ENCODE measurements at regions not wholly inside any gene's neighbourhood (a gene's known extent, or its start where the extent isn't known, plus 50 kb on each side); places are given as distances from the start of the nearest gene placed in this dataset.
A peak's percentile ranks its signal among the peaks of the same experiment; 100 is the strongest.

DNA sequence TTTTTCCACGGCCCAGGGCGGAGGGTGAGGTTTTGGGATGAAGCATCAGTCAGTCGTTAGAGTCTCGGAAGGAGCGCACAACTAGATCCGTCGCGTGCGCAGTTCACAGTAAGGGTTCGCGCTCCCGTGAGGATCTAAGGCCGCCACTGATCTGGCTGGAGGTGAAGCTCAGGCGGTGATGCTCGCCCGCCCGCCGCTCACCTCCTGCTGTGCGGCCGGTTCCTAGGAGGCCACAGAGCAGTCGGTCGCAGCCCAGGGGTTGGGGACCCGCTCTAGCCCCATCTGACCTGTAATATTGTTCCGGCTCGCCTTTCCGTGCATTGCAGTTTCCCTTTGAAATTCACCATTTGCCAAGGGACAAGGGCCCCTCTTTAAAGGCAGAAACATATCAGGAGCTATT is 244.7 kb downstream of the TFAP2C start:
- Mint-ChIP-seq H3K4me3 (no peak overlapping the region), H3K27ac (no peak overlapping the region), H3K27me3 (no peaks in the 10 kb centered on the region), H3K4me1 (no peaks in the 10 kb centered on the region), H3K9me3 (no peaks in the 10 kb centered on the region)
- DNase-seq: no peak
- no peak for ATAC-seq

DNA sequence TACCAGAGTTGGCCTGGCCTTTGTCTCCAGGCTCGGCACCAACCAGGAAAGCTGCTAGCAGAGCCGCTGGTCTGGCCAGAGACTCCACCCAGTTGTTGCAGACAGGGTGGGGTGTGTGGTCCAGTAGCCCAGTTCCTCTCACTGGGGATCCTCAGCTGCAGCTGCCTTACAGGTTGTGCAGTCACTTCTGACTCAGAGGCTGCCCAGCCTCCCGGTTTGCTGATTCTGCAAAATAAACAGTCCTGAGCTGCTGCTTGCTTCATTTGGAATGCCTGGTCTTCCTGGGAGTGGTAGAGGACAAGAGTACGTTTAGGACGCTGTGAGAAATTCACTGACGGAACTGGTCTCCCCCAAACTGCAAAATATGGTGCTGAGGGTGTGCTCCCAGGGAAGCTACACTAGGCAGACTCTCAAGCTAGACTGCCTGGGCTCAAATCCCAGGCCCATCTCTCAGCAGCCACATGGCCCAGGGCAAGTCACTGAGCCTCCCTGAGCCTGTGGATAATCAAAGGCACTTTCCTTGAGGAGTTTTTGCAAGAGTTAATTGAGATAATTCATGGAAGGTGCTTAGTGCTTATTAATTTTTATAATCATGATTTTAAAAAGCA is 246.1 kb downstream of the TFAP2C start:
- Mint-ChIP-seq H3K4me3 (no peak overlapping the region), H3K9me3 (no peaks in the 10 kb centered on the region), H3K27ac (no peak overlapping the region), H3K4me1 (no peaks in the 10 kb centered on the region), H3K27me3 (no peaks in the 10 kb centered on the region)
- no peak for DNase-seq
- ATAC-seq: no peak

DNA sequence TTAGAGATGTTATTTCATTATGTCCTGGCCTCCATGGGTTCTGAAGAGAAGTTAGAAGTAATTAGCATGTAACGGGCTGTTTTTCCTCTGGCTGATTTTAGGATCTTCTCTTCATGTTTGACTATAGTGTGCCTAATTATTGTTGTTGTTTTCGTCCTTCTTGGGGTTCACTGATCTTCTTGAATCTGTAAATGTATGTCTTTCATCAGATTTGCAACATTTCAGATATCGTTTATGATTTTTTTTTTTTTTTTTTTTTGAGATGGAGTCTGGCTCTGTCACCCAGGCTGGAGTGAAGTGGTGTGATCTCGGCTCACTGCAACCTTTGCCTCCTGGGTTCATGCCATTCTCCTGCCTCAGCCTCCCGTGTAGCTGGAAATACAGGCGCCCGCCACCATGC is 246.7 kb downstream of the TFAP2C start:
- ATAC-seq (no peak), DNase-seq (no peak)
- no peaks in the 10 kb centered on the region for H3K4me1 Mint-ChIP-seq
- H3K27ac Mint-ChIP-seq: no peak overlapping the region
- H3K4me3 Mint-ChIP-seq: no peak overlapping the region
- no peaks in the 10 kb centered on the region for H3K9me3 Mint-ChIP-seq
- no peaks in the 10 kb centered on the region for H3K27me3 Mint-ChIP-seq

DNA sequence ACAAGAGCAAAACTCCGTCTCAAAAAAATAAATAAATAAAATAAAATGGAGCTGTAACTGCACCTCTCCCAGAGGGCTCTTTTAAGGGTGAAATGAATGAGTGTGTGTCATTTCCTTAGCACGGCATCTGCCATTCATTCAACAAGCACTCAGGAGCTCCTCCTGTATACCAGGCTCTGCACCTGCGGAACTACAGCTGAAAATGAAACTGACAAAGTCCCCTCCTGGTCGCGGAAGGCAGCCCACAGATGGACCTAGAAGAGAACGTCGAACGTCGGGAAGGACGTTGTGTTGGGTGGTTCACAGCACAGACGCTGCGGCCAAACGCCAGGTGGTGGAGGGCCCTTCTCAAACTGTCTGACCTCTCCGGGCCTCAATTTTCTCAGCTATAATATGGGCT is 256.4 kb downstream of the TFAP2C start:
- Mint-ChIP-seq H3K4me1 (no peaks in the 10 kb centered on the region), H3K27me3 (peaks cover 12% of the 10 kb centered on the region), H3K4me3 (no peak overlapping the region), H3K9me3 (peaks cover 0 to 11% of the 10 kb centered on the region in 2 donors), H3K27ac (no peak overlapping the region)
- ATAC-seq (no peak), DNase-seq (no peak)

DNA sequence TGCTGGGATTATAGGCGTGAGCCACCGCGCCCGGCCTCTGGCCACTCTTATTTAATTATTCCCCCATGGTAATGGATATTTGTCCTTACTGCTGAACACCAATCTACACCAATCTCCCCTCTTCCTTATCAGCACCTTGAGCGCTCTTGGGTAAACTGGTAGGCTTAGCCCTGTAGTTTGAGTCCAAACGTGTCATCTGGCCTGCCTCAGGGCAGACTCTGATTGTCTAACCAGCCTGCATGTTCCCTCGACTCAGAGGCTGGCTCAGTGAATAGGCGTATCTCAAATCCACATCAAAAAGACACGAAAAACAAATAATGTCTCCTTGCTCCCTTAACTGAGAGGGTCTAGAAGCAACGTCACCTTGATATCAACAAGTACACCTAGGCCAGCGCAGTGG is 260.9 kb downstream of the TFAP2C start:
- Mint-ChIP-seq H3K9me3 (no peaks in the 10 kb centered on the region), H3K27ac (no peak overlapping the region), H3K27me3 (peaks cover 12% of the 10 kb centered on the region), H3K4me1 (peaks cover 5% of the 10 kb centered on the region), H3K4me3 (no peak overlapping the region)
- no peak for DNase-seq
- no peak for ATAC-seq

DNA sequence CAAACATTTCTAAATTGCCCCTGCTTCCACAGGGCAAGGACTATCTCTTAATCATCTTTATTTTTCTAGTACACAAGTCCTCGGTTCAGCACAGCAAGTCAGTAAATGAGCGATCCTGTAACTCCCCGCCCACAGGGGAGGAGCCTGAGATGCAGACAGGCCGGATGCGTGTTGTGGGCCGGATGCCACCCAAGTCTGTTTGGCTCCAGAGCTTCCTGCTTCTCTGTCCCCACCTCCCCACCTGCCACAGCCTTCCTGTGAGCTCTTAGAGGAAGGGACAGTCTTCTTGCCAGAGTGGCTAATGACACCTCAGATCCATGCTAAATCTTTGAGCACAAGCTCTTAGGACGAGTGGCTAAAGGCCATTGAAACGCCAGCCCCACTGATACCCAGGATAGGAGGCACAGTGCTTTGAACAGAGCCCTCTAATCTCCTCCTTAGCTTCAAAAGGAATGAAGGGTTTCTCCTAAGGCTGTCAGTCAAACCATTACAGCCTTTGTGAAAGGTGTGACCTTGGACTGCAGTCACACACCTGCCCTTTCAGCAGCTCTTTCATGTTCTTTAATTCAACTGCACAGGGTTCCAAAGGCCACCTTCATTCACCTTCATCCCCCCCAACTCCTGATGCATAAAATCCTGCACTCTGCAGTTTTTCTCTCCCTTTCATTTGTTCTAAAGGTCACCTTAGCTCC is 264.3 kb downstream of the TFAP2C start:
- DNase-seq (peak in 1 of 2 donors; percentile 18), ATAC-seq (peak; percentile 74)
- Mint-ChIP-seq H3K4me1 (peaks cover 5% of the 10 kb centered on the region), H3K27me3 (peaks cover 3% of the 10 kb centered on the region), H3K27ac (peak overlapping the region in 1 of 2 donors; percentile 44), H3K9me3 (no peaks in the 10 kb centered on the region), H3K4me3 (no peak overlapping the region)

DNA sequence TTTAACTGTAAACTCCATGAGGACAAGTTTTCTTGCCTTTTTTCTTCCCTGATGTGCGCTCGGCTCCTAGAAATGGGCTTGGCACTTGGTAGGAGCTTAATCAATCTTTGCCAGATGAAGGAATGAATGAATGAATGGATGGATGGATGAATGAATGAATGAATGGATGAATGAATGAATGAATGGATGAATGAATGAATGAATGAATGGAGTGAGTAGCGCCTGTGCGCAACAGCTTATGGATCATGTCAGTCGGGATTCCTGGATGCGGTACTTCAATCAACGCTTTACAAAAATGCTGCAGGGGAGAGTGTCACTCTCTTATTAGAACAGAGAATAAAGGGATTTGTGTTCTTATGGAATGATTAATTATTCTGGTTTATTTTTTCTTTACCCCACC is 267.3 kb downstream of the TFAP2C start:
- peaks cover 5% of the 10 kb centered on the region for H3K4me1 Mint-ChIP-seq
- H3K27ac Mint-ChIP-seq: no peak overlapping the region
- peaks cover 7% of the 10 kb centered on the region for H3K27me3 Mint-ChIP-seq
- no peak overlapping the region for H3K4me3 Mint-ChIP-seq
- peaks cover 0 to 5% of the 10 kb centered on the region in 2 donors for H3K9me3 Mint-ChIP-seq
- DNase-seq: no peak
- ATAC-seq: no peak

DNA sequence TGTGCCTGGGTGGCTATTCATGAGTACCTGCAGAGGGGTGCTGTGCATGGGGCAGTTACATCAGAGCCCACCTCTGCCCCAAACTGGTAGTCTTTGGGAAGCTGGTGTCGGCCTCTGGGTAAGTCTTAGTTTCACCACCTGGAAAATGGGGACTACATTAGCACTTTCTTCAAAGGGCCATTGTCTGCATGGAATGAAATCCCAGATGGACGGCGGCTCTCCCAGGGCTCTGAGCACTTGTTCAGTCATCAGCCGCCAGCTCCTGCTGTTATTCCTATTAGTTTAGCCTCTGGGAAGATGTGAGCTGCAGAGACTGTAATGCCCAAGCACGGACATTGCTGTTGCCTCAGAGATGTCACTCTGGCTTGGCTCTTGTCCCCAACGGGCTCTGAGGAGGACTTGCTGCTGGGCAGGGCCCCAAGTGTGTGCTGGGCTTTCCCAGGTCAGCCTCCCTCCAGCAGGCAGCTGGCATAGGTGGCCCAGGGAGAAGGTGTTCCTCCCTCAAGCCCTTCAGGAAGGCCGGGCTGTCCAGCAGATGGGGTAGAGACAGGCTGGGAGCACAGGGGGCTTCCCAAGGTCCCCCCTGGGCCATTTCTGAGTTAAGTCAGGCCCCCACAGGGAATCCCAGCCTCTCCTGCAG is 268.3 kb downstream of the TFAP2C start:
- no peak for DNase-seq
- Mint-ChIP-seq H3K4me1 (peaks cover 5% of the 10 kb centered on the region), H3K27ac (no peak overlapping the region), H3K27me3 (peaks cover 7% of the 10 kb centered on the region), H3K9me3 (peaks cover 0 to 5% of the 10 kb centered on the region in 2 donors), H3K4me3 (no peak overlapping the region)
- no peak for ATAC-seq

DNA sequence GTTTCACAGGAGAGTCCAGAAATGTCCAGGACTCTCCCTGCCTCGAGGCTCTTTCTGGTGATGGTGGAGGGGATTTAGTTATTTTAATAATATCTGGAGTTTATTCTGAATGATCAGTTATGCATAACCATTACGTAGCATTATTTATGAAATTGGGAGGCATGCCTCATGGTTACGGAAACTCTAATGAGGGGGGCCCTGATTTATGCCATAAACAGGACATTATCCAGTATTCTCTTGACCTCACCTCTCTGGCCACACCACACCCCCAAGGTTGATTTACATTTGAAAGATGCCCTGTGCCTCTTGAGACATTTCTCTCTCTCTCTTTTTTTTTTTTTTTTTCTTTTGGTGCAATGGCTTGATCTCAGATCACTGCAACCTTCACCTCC is 268.8 kb downstream of the TFAP2C start:
- DNase-seq: no peak
- peaks cover 0 to 5% of the 10 kb centered on the region in 2 donors for H3K9me3 Mint-ChIP-seq
- no peak overlapping the region for H3K27ac Mint-ChIP-seq
- ATAC-seq: no peak
- peaks cover 5% of the 10 kb centered on the region for H3K4me1 Mint-ChIP-seq
- H3K4me3 Mint-ChIP-seq: no peak overlapping the region
- H3K27me3 Mint-ChIP-seq: peaks cover 7% of the 10 kb centered on the region

DNA sequence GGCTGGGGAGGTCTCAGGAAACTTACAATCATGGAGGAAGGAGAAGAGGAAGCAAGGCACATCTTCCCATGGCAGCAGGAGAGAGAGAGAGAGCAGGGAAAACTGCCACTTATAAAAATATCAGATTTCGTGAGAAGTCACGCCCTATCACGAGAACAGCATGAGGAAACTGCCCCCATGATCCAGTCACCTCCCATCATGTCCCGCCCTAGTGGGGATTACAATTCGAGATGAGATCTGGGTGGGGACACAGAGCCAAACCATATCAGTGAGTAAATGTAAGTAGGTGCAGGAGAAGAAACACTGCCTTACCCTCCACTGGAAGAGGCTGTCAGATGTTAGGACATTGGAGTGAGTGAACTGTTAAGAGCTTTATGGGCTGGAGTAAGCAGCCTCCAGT is 270.4 kb downstream of the TFAP2C start:
- peaks cover 0 to 5% of the 10 kb centered on the region in 2 donors for H3K9me3 Mint-ChIP-seq
- no peak for ATAC-seq
- H3K4me3 Mint-ChIP-seq: no peak overlapping the region
- H3K4me1 Mint-ChIP-seq: no peaks in the 10 kb centered on the region
- H3K27me3 Mint-ChIP-seq: peaks cover 7% of the 10 kb centered on the region
- no peak overlapping the region for H3K27ac Mint-ChIP-seq
- DNase-seq: no peak

DNA sequence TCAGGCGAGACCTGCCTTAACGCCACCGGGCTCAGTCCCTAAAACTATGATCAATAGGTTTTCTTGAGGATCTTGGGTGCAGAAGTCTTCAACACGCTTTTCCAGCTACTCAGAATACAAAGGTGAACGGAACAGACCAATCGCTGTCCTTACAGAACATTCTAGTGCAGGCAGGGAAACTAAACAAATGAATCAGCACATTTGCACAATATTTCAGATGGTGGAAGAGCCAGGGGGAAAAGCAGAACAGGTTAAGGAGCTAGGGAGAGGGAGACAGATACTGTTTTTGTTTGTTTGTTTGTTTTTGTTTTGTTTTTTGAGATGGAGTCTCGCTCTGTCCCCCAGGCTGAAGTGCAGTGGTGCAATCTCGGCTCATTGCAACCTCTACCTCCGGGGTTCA is 271.1 kb downstream of the TFAP2C start:
- no peak overlapping the region for H3K4me3 Mint-ChIP-seq
- H3K27me3 Mint-ChIP-seq: peaks cover 7% of the 10 kb centered on the region
- H3K4me1 Mint-ChIP-seq: no peaks in the 10 kb centered on the region
- H3K27ac Mint-ChIP-seq: no peak overlapping the region
- ATAC-seq (no peak), DNase-seq (no peak)
- peaks cover 0 to 5% of the 10 kb centered on the region in 2 donors for H3K9me3 Mint-ChIP-seq

DNA sequence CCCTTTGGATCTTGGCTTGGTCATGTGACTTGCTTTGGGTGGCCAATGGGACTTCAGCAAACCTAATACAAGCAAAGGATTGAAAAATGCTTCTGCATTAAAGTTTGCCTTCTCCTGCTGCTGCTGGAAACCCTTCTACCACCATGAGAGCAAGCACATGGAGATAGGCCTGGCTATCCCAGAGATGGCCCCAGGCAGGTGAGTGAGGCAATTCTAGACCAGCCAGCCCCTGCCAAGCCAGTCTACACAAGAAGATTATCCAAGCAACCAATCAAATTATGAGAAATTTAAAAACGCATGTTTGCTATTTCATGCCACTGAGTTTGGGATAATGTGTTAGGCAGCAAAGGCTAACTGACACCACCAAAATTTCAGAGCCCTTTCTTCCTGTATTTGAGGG is 274.3 kb downstream of the TFAP2C start:
- Mint-ChIP-seq H3K4me3 (no peak overlapping the region), H3K27ac (no peak overlapping the region), H3K27me3 (peaks cover 3% of the 10 kb centered on the region), H3K4me1 (no peaks in the 10 kb centered on the region), H3K9me3 (peaks cover 0 to 5% of the 10 kb centered on the region in 2 donors)
- DNase-seq (no peak), ATAC-seq (no peak)

DNA sequence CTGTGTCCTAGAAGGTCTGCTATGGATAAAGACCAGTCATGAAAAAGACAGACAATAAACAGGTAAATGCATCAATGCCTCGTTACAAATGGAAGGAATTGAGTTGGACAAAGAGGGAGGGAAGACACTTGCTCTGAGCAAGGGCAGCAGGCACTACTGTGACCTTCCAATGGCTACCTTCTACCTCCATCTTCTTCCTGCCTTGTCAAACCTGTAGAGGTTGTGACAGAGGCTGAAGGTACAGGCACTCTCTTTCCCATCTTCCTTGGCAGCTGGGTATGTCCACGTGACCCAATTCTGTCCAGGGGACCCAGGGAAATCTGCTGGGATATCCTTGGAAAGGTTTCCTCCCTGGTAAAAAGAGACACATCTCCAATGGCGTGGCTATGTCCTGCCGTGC is 274.8 kb downstream of the TFAP2C start:
- peaks cover 0 to 5% of the 10 kb centered on the region in 2 donors for H3K9me3 Mint-ChIP-seq
- no peak overlapping the region for H3K4me3 Mint-ChIP-seq
- no peaks in the 10 kb centered on the region for H3K27me3 Mint-ChIP-seq
- no peak overlapping the region for H3K27ac Mint-ChIP-seq
- no peaks in the 10 kb centered on the region for H3K4me1 Mint-ChIP-seq
- no peak for ATAC-seq
- DNase-seq: no peak

DNA sequence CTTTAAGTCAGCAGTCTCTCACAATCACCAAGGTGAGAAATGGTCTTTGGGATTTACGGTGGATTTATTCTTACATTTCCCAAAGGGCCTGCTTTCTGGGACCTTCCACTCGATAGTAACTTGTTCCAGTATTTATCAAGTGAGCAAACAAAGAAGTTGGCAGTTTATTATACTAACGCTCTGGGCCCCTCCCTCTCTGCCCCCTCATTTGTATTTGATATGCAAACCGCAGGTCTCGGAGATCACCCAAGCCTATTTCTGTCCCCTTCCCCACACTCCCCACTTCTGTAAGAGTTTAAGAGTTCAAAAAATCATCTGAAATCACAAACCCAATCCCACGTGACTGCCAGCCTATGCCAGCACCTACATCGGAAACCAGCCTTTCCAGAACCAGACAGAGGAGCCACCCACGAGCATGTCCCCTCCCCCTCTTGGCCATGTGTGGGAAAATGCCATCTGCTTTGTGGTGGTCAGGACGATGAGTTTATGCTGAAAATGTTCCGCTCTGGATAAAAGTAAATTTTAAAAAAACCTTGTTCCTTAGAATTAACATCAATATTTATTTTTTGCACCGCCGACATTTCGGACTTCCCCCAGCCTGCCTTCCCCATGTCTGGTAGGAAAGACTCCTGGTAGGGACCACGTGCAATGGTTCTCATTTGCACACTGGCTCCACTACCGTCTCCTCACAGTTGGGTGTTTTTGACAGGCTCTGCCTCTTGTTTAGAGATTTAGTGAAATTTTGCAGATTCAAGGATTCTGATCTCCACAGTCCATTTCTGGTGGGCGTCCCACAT is 281.0 kb downstream of the TFAP2C start:
- peaks cover 18% of the 10 kb centered on the region for H3K27me3 Mint-ChIP-seq
- no peak overlapping the region for H3K27ac Mint-ChIP-seq
- H3K4me3 Mint-ChIP-seq: no peak overlapping the region
- DNase-seq (no peak), ATAC-seq (no peak)
- no peaks in the 10 kb centered on the region for H3K4me1 Mint-ChIP-seq
- H3K9me3 Mint-ChIP-seq: peaks cover 0 to 7% of the 10 kb centered on the region in 2 donors

DNA sequence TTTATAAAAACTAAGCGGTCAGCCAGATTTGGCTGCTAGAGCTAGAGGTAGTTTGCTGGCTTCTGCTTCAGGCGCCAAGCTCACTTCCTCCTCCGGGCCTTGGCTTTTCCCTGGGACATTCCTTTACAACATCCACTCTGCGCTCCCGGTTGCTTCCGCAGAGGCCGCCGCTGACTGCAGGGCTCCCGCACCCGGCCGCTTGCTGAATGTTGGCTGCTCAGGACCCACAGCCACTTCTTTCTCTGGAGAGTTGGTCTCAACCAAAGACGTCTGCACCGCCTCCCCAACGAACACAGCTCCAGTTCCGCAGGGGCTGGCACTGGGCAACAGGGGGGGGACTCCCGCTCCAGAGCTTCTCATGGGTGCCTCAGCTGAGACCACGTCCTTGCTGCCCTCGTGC is 282.8 kb downstream of the TFAP2C start:
- Mint-ChIP-seq H3K27me3 (peaks cover 24% of the 10 kb centered on the region), H3K9me3 (peaks cover 0 to 7% of the 10 kb centered on the region in 2 donors), H3K4me1 (no peaks in the 10 kb centered on the region), H3K27ac (no peak overlapping the region), H3K4me3 (no peak overlapping the region)
- DNase-seq: no peak
- ATAC-seq: no peak

DNA sequence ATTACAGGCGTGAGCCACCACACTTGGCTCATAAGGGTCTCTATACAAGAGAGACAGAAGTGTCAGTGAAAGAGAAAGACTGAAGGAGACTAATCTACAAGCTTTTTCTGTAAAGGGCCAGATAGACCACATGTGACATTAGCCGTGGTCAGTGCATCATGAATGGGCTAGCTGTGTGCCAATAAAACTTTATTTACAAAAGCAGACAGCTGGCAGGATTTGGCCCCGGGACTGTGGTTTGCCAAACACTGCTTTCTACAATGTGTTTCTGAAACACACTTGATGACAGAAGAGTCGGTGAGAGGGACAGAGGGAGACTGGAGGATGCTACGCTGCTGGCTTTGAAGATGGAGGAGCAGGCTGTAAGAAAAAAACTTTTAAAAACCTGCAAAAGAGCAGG is 285.4 kb downstream of the TFAP2C start:
- ATAC-seq: no peak
- Mint-ChIP-seq H3K27me3 (peaks cover 24% of the 10 kb centered on the region), H3K4me1 (no peaks in the 10 kb centered on the region), H3K4me3 (no peak overlapping the region), H3K9me3 (peaks cover 0 to 7% of the 10 kb centered on the region in 2 donors), H3K27ac (no peak overlapping the region)
- no peak for DNase-seq
